HepG2 (cell line): ENCODE measurements at regions not wholly inside any gene's neighbourhood (a gene's known extent, or its start where the extent isn't known, plus 50 kb on each side); places are given as distances from the start of the nearest gene placed in this dataset.

ENCODE experiments used
- ATAC-seq: fragments of 200-7000 bp; cut with Tn5 transposase; 3 replicates; pipeline ENCODE4 v1.9.1; 2020; ENCODE audit warnings: mild to moderate bottlenecking, moderate library complexity
- BruUV-seq: library from RNA; stranded (reverse); fragments of 400-500 nt; replicated peaks from 2 replicates; lab custom pipeline; 2021; lab: Mats Ljungman, UMichigan
- CTCF ChIA-PET: fragments of 300-600 bp; formaldehyde crosslinking; extraction: SDS; loops from one replicate; lab custom pipeline; 2021; ENCODE audit warnings: low total read pairs, inconsistent platforms, low intra/inter-chr PET ratio; lab: Yijun Ruan, JAX
- POLR2A ChIA-PET: fragments of 350-600 bp; sonication (Branson Sonifier 250); formaldehyde crosslinking; loops from one replicate; lab custom pipeline; 2020; ENCODE audit warnings: antibody characterized with exemption, inconsistent platforms; lab: Yijun Ruan, JAX
- DNase-seq: peaks from one replicate; pipeline ENCODE4 v3.0.0-alpha.2; 2015; ENCODE audit warnings: low spot score
- FAIRE-seq: peaks from 3 replicates; lab custom pipeline; 2011; peaks lifted over from hg19 to GRCh38; lab: Jason Lieb, UNC
- H2AFZ ChIP-seq: one replicate; pipeline ENCODE4 v1.6.1; 2011; ENCODE audit warnings: low read length, inconsistent platforms
- H3K27ac ChIP-seq: fragments of 300-600 bp; 3 replicates; pipeline ENCODE4 v1.8.0; 2011; ENCODE audit warnings: mixed run types, mild to moderate bottlenecking, mixed read lengths, low read length, inconsistent platforms; ENCODE audit not compliant: insufficient read depth; ENCODE audit errors: extremely low read length
- H3K27me3 ChIP-seq, 2 experiments: fragments of 200-600 bp in 1 of 2; 2 replicates in 1 of 2; 3 replicates in 1 of 2; pipeline versions ENCODE4 v1.6.0 to v1.8.0; 2011; ENCODE audit warnings: low read length in 2 of 2, mild to moderate bottlenecking in 2 of 2, moderate library complexity in 2 of 2, inconsistent platforms in 1 of 2; ENCODE audit not compliant: insufficient read depth in 2 of 2, control insufficient read depth in 1 of 2
- H3K36me3 ChIP-seq, 2 experiments: fragments of 200-600 bp in 1 of 2; replicated peaks in 1 of 2; 2 replicates in 1 of 2; 3 replicates in 1 of 2; pipeline versions ENCODE4 v1.5.1 to v1.8.0; 2011; ENCODE audit warnings: low read length in 2 of 2, inconsistent platforms in 1 of 2; ENCODE audit not compliant: insufficient read depth in 2 of 2, control insufficient read depth in 1 of 2
- H3K4me1 ChIP-seq: 2 replicates; pipeline ENCODE4 v1.5.1; 2012; ENCODE audit warnings: low read length, inconsistent platforms; ENCODE audit not compliant: insufficient read depth
- H3K4me2 ChIP-seq: 2 replicates; pipeline ENCODE4 v1.6.0; 2011; ENCODE audit warnings: low read depth, low read length, inconsistent platforms
- H3K4me3 ChIP-seq, 3 experiments: fragments of 200-600 bp in 1 of 3; sonication (generic), shearing (Covaris generic) in 1 of 3; replicated peaks in 1 of 3; 2 replicates each; pipeline ENCODE4 v1.5.1; 2011 to 2016; ENCODE audit warnings: low read length in 3 of 3, inconsistent platforms in 2 of 3, low read depth in 2 of 3, mild to moderate bottlenecking in 2 of 3, control low read depth in 1 of 3, mixed read lengths in 1 of 3; ENCODE audit not compliant: insufficient read depth in 1 of 3
- H3K79me2 ChIP-seq: one replicate; pipeline ENCODE4 v1.6.1; 2011; ENCODE audit warnings: low read length, inconsistent platforms; ENCODE audit not compliant: insufficient read depth
- H3K9ac ChIP-seq: 2 replicates; pipeline ENCODE4 v1.6.0; 2011; ENCODE audit warnings: mild to moderate bottlenecking, low read depth, low read length, inconsistent platforms; ENCODE audit not compliant: insufficient read depth
- H3K9me3 ChIP-seq: 2 replicates; pipeline ENCODE4 v1.5.1; 2012; ENCODE audit warnings: mild to moderate bottlenecking, low read length
- H4K20me1 ChIP-seq: 2 replicates; pipeline ENCODE4 v1.6.0; 2011; ENCODE audit warnings: inconsistent platforms, mild to moderate bottlenecking, low read length, moderate library complexity; ENCODE audit not compliant: insufficient read depth
- ARNT2 ChIP-seq: sonication (generic); formaldehyde crosslinking; IDR thresholded peaks from 2 replicates; pipeline ENCODE4 v1.8.0; 2022; ENCODE audit warnings: mild to moderate bottlenecking, low read depth, missing genetic modification reagents, moderate library complexity
- CHD2 ChIP-seq: IDR thresholded peaks from 2 replicates; pipeline ENCODE4 v1.6.1; 2011; ENCODE audit warnings: low read depth, low read length, improper control_type of control experiment
- EHMT2 ChIP-seq: fragments of 200-600 bp; sonication (generic); IDR thresholded peaks from 2 replicates; pipeline ENCODE4 v1.7.0; 2017; ENCODE audit warnings: antibody characterized with exemption, low read depth, low read length, borderline replicate concordance
- KDM2A ChIP-seq: sonication (generic); formaldehyde crosslinking; IDR thresholded peaks from 2 replicates; pipeline ENCODE4 v1.4.0; 2020; ENCODE audit warnings: low read depth, missing genetic modification reagents, borderline replicate concordance
- NFIB ChIP-seq: sonication (generic); formaldehyde crosslinking; IDR thresholded peaks from 2 replicates; pipeline ENCODE4 v1.9.0; 2021; ENCODE audit warnings: missing genetic modification reagents, mild to moderate bottlenecking, borderline replicate concordance
- PAWR ChIP-seq: sonication (generic); formaldehyde crosslinking; IDR thresholded peaks from 2 replicates; pipeline ENCODE4 v1.4.0; 2020; ENCODE audit warnings: missing genetic modification reagents, mild to moderate bottlenecking, borderline replicate concordance
- PRMT3 ChIP-seq: sonication (generic); formaldehyde crosslinking; IDR thresholded peaks from 2 replicates; pipeline ENCODE4 v1.8.1; 2022; ENCODE audit warnings: low read depth, mild to moderate bottlenecking, moderate library complexity, missing genetic modification reagents, borderline replicate concordance
- SMYD3 ChIP-seq: sonication (generic); formaldehyde crosslinking; IDR thresholded peaks from 2 replicates; pipeline ENCODE4 v1.8.1; 2023; ENCODE audit warnings: mild to moderate bottlenecking, missing genetic modification reagents
- SRF ChIP-seq: IDR thresholded peaks from 2 replicates; pipeline ENCODE4 v1.6.1; 2011; ENCODE audit warnings: mild to moderate bottlenecking, low read depth, low read length, moderate library complexity
- U2AF2 ChIP-seq: fragments of 200-400 bp; formaldehyde crosslinking; IDR thresholded peaks from 2 replicates; pipeline ENCODE4 v1.6.1; 2017; ENCODE audit warnings: low read depth, mild to moderate bottlenecking, low read length
- WGBS: methylation state at CpG from one replicate; pipeline ENCODE4 v1.1.6; 2017; ENCODE audit warnings: low lambda C conversion rate; 5-methylcytosine and 5-hydroxymethylcytosine counted together
- in situ Hi-C: cut with HindIII; loops from 2 replicates; pipeline ENCODE4 v1.10.0; 2017; ENCODE audit warnings: low pct_unique_long_range_greater_than_20kb; ENCODE audit not compliant: extremely low pct_ligation_motif_present
- intact Hi-C: fragments of 100-400 bp; cut with micrococcal nuclease; formaldehyde crosslinking; loops from one replicate; pipeline ENCODE4 v1.10.0; 2022; ENCODE audit not compliant: unreplicated experiment
- TF ChIP-seq, protein P1 (sequence below): sonication (generic); formaldehyde crosslinking; IDR thresholded peaks from 2 replicates; pipeline ENCODE4 v1.4.0; 2020; ENCODE audit warnings: missing genetic modification reagents, borderline replicate concordance
- TF ChIP-seq, protein P2 (sequence below): sonication (generic); formaldehyde crosslinking; IDR thresholded peaks from 2 replicates; pipeline ENCODE4 v1.9.0; 2021; ENCODE audit warnings: missing genetic modification reagents, mild to moderate bottlenecking, borderline replicate concordance

GRCh38 chr10:125233726-125234125, 73.4 kb upstream of the CTBP2 start:
- TF ChIP-seq, protein P1, sequence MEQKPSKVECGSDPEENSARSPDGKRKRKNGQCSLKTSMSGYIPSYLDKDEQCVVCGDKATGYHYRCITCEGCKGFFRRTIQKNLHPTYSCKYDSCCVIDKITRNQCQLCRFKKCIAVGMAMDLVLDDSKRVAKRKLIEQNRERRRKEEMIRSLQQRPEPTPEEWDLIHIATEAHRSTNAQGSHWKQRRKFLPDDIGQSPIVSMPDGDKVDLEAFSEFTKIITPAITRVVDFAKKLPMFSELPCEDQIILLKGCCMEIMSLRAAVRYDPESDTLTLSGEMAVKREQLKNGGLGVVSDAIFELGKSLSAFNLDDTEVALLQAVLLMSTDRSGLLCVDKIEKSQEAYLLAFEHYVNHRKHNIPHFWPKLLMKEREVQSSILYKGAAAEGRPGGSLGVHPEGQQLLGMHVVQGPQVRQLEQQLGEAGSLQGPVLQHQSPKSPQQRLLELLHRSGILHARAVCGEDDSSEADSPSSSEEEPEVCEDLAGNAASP (CRISPR knock-in tag), result no peak
- TF ChIP-seq CHD2 (no peak), KDM2A (no peak), ARNT2 (CRISPR knock-in tag) (no peak), SRF (no peak), SMYD3 (CRISPR knock-in tag) (no peak)
- 2% methylated on average over 4 of the region's 4 CpGs for WGBS
- no peaks in the 10 kb centered on the region for H3K79me2 ChIP-seq
- ChIA-PET CTCF (no interaction called here), POLR2A (no interaction called here)
- no peaks in the 10 kb centered on the region for H3K4me1 ChIP-seq
- H3K9ac ChIP-seq, result no peak overlapping the region
- H2AFZ ChIP-seq, result no peak overlapping the region
- intact Hi-C loops, result no loop called here
- H3K27ac ChIP-seq, result no peak overlapping the region
- H3K4me3 ChIP-seq, result no peak overlapping the region
- H3K9me3 ChIP-seq, result peaks cover 18% of the 10 kb centered on the region
- ATAC-seq, result no peak
- no peaks in the 10 kb centered on the region for H4K20me1 ChIP-seq
- no peak for DNase-seq
- in situ Hi-C loops, result no loop called here
- no TSS peak for BruUV-seq
- no peaks in the 10 kb centered on the region for H3K36me3 ChIP-seq
- no peak overlapping the region for H3K4me2 ChIP-seq
- peaks cover 0 to 11% of the 10 kb centered on the region in 2 experiments; a peak in 2 of 5 replicates for H3K27me3 ChIP-seq
- no peak for FAIRE-seq

DNA sequence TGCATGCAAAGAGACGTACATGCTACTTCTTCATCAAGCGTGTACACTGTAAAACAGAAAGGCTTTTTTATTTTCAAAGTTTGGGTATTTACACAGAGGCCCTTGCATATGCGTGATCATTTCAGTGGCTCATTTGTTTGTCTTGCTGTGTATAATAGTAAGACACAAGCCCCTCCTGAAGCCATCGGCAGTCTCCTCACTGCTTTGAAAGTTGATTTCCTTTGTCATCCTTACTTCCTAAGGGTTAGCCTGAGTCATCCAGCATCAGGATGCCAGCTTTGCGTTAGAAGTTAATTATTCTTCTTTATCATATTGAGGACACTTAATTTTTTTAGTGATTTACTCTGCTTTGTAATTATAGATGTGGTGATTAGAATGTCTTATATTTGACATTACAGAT, 72.5 kb upstream of the CTBP2 start:
- no TSS peak for BruUV-seq
- Histone ChIP-seq H3K27ac (no peak overlapping the region), H3K9me3 (peaks cover 11% of the 10 kb centered on the region; the same call in 1 of the 2 replicates), H3K9ac (no peak overlapping the region), H3K4me1 (no peaks in the 10 kb centered on the region), H3K27me3 (peaks cover 0 to 11% of the 10 kb centered on the region in 2 experiments; a peak in 2 of 5 replicates), H3K79me2 (no peaks in the 10 kb centered on the region), H2AFZ (no peak overlapping the region), H3K4me3 (no peak overlapping the region), H4K20me1 (no peaks in the 10 kb centered on the region), H3K36me3 (no peaks in the 10 kb centered on the region), H3K4me2 (no peak overlapping the region)
- 33% methylated on average over 5 of the region's 5 CpGs for WGBS
- POLR2A ChIA-PET, result no interaction called here
- no peak for DNase-seq
- no peak for TF ChIP-seq PRMT3
- TF ChIP-seq, protein P2, sequence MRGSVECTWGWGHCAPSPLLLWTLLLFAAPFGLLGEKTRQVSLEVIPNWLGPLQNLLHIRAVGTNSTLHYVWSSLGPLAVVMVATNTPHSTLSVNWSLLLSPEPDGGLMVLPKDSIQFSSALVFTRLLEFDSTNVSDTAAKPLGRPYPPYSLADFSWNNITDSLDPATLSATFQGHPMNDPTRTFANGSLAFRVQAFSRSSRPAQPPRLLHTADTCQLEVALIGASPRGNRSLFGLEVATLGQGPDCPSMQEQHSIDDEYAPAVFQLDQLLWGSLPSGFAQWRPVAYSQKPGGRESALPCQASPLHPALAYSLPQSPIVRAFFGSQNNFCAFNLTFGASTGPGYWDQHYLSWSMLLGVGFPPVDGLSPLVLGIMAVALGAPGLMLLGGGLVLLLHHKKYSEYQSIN (CRISPR knock-in tag), result no peak
- no peak for TF ChIP-seq PAWR (CRISPR knock-in tag)
- no peak for TF ChIP-seq EHMT2
- no peak for TF ChIP-seq U2AF2
- TF ChIP-seq NFIB (CRISPR knock-in tag), result no peak
- FAIRE-seq, result no peak
- in situ Hi-C loops (no loop called here), intact Hi-C loops (no loop called here)
- ATAC-seq, result no peak
- CTCF ChIA-PET, result no interaction called here
